Right cardiac atrium (tissue), 5 donors: ENCODE measurements at regions not wholly inside any gene's neighbourhood (a gene's known extent, or its start where the extent isn't known, plus 50 kb on each side); places are given as distances from the start of the nearest gene placed in this dataset.

ENCODE experiments used
- ATAC-seq, 2 donors: fragments of 200-7000 bp; cut with Tn5 transposase; one replicate each; pipeline versions ENCODE4 v1.8.0 to v1.9.1; 2020; ENCODE audit warnings: moderate library complexity in 2 of 2, mild to moderate bottlenecking in 1 of 2
- DNase-seq, 3 donors: peaks; one replicate each; pipeline ENCODE4 v3.0.0-alpha.2; 2020
- H3K27ac ChIP-seq: one replicate; pipeline ENCODE4 v1.5.1; 2013; ENCODE audit warnings: mild to moderate bottlenecking, low read length, control low read depth, moderate library complexity
- H3K27me3 ChIP-seq: one replicate; pipeline ENCODE4 v1.6.1; 2013; ENCODE audit not compliant: control insufficient read depth, insufficient read depth
- H3K4me1 ChIP-seq: one replicate; pipeline ENCODE4 v1.6.1; 2013; ENCODE audit warnings: low read length; ENCODE audit not compliant: control insufficient read depth, insufficient read depth
- H3K4me3 ChIP-seq: one replicate; pipeline ENCODE4 v1.5.1; 2013; ENCODE audit warnings: low read length, control low read depth
- H3K9me3 ChIP-seq: one replicate; pipeline ENCODE4 v1.6.1; 2013; ENCODE audit warnings: low read length; ENCODE audit not compliant: control insufficient read depth
- WGBS: extraction: QIAGEN DNeasy Blood & Tissue Kit; methylation state at CpG from one replicate; pipeline ENCODE4 v1.1.7; 2013; 5-methylcytosine and 5-hydroxymethylcytosine counted together
- intact Hi-C, 4 donors: fragments of 100-400 bp; cut with DNase I; formaldehyde crosslinking; loops; one replicate each; pipeline versions ENCODE4 v1.11.0 to v1.14.0; 2022 to 2023
- donor health status: healthy with polysubstance abuse.
- donor health status: DM: no; HTN: yes; CAD: no.
- donor health status: DM: no; HTN: no; CAD: no.
- donor health status: DM: no; HTN: yes; CAD: no; lungs with severe emphysema.
- donor health status: DM: yes; HTN: yes; CAD: no.

DNA sequence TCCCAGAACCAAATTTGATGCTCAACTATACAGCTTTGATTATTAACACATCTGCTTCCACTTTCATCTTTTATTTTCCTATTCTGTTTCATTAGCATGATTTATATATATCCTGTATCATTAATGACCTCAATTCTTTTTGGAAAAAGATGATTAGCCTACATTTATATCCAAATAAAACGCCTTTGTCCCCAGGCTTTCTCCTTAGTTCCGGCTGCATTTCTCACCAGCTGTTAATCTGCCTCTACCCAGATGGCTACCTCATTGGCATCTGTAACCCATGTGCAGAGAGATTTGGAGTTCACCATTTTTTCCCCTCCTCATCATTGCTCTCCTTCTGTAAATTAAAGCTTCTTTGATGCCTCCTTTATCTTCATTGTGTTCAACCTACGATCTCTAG, 336.8 kb upstream of the RGS6 start:
- Histone ChIP-seq H3K9me3 (no peaks in the 10 kb centered on the region), H3K27me3 (no peaks in the 10 kb centered on the region), H3K4me3 (no peak overlapping the region), H3K27ac (no peak overlapping the region), H3K4me1 (peaks cover 2% of the 10 kb centered on the region)
- intact Hi-C loops: no loop called here
- DNase-seq (no peak), ATAC-seq (no peak)
- WGBS: 93% methylated on average over 3 of the region's 3 CpGs

DNA sequence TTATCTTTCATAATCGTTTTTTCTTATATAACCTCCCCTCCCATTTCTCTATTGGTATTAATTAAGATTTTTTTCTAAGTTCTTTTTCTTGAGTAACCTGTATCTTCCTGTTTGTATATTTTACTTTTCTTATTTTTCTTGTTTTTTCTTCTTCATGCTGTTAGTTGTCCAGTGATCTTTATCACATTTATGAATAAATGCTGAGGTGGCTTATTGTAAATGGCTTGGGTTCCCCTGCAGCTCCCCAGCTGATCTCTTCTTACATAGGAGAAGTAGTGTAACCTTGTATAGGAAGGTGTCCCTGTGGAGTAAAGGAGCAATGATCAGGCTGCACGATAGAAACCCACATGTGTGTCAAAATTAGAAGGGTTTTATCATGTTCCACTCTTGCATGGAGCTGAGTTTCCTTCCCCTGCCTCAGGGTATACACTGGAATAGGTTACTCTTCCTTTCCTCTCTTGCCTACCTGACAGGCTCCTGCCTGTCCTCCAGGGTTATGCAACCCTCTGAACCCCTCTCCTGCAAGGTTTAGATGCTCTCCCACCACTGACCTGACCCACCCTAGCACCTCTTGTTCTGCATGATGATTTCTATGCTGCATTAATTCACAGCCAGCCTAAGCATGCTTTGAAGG, 334.8 kb upstream of the RGS6 start:
- no peaks in the 10 kb centered on the region for H3K27me3 ChIP-seq
- WGBS: 84% methylated on average over 2 of the region's 2 CpGs
- no peaks in the 10 kb centered on the region for H3K9me3 ChIP-seq
- DNase-seq: no peak
- intact Hi-C loops: no loop called here
- H3K27ac ChIP-seq: no peak overlapping the region
- no peak for ATAC-seq
- no peaks in the 10 kb centered on the region for H3K4me1 ChIP-seq
- no peak overlapping the region for H3K4me3 ChIP-seq

DNA sequence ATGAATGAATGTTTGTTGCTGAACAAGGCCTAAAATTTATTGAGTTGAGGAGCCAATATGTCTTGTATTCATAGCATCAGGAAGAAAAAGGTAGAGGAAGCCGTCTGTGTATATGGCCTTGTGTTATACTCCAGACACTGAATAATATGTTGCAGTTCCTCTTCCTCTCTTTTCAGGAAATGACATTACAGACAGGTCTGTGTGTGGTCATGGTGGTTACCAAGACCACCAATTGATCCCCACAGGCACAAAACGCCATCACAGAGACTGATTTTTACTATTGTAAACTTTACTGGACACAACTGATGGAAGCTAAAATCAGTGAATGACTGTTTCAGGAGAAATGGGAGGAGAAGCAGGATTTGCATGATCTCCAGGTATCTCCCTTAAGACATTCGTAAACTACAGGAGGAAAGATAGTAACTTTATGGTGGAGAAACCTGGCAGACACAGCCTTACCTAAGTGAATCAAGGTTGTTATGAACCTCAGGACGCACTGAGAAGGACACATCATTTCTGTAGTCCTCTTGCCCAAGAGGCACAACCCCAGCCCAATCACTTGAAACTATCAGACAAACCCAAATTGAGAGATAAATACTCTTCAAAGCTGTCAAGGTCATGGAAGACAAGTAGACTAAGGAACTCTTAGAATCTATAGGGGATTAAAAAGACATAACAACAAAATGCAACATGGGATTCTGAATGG, 334.1 kb upstream of the RGS6 start:
- DNase-seq: no peak
- Histone ChIP-seq H3K4me3 (no peak overlapping the region), H3K4me1 (no peaks in the 10 kb centered on the region), H3K27me3 (no peaks in the 10 kb centered on the region), H3K9me3 (no peaks in the 10 kb centered on the region), H3K27ac (no peak overlapping the region)
- no peak for ATAC-seq
- intact Hi-C loops: no loop called here
- WGBS: 90% methylated on average over 4 of the region's 4 CpGs

DNA sequence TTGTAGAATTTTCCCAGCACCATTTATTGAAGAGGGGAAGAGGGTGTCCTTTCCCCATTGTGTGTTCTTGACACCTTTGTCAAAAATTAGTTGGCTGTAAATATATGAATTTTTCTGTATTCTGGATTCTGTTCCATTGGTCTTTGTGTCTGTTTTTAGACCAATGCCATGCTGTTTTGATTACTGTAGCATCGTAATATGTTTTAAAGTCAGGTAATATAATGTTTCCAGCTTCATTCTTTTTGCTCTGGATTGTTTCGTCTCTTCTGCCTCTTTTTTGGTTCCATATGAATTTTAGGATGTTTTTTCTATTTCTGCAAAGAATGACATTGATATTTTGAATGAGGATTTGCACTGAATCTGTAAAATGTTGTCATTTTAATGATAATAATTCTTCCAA, 331.9 kb upstream of the RGS6 start:
- Histone ChIP-seq H3K27me3 (no peaks in the 10 kb centered on the region), H3K27ac (no peak overlapping the region), H3K4me3 (no peak overlapping the region), H3K4me1 (no peaks in the 10 kb centered on the region), H3K9me3 (no peaks in the 10 kb centered on the region)
- intact Hi-C loops: no loop called here
- 94% methylated on average over 2 of the region's 2 CpGs for whole genome bisulfite sequencing
- no peak for ATAC-seq
- DNase-seq: no peak

DNA sequence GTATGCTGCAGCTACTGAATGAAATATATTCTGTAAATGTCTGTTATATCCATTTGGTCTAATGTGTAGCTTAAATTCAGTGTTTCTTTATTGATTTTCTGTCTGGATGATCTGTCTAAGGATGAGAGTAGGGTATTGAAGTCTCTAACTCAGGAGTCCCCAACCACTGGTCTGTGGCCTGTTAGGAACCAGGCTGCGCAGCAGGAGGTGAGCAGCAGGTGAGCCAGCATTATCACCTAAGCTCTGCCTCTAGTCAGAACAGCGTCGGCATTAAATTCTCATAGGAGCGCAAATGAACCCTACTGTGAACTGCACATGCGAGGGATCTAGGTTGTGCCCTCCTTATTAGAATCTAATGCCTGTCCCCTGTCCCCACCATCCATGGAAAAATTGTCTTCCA, 329.7 kb upstream of the RGS6 start:
- no peak for DNase-seq
- Histone ChIP-seq H3K27me3 (no peaks in the 10 kb centered on the region), H3K9me3 (no peaks in the 10 kb centered on the region), H3K27ac (no peak overlapping the region), H3K4me1 (no peaks in the 10 kb centered on the region), H3K4me3 (no peak overlapping the region)
- ATAC-seq: no peak
- intact Hi-C loops: no loop called here
- 94% methylated on average over 5 of the region's 5 CpGs for WGBS

DNA sequence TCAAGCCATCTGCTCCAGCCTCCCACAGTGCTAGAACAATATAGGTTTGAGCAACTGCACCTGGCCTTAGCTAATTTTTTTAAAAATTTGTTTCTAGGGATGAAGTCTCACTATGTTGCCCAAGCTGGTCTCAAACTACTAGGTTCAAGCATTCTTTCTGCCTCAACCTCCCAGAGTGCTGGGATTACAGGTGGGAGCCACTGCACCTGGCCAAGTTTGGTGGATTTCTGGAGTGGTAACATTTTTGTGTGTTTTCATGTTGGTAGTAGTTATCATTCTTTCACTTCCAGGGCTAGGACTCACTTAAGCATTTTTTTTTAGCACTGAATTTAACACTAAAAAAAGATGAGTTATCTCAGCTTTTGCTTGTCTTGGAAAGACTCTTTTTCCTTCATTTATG, 328.0 kb upstream of the RGS6 start:
- DNase-seq: no peak
- no peaks in the 10 kb centered on the region for H3K9me3 ChIP-seq
- no peaks in the 10 kb centered on the region for H3K4me1 ChIP-seq
- H3K27ac ChIP-seq: no peak overlapping the region
- intact Hi-C loops: no loop called here
- ATAC-seq: no peak
- no peak overlapping the region for H3K4me3 ChIP-seq
- H3K27me3 ChIP-seq: no peaks in the 10 kb centered on the region

DNA sequence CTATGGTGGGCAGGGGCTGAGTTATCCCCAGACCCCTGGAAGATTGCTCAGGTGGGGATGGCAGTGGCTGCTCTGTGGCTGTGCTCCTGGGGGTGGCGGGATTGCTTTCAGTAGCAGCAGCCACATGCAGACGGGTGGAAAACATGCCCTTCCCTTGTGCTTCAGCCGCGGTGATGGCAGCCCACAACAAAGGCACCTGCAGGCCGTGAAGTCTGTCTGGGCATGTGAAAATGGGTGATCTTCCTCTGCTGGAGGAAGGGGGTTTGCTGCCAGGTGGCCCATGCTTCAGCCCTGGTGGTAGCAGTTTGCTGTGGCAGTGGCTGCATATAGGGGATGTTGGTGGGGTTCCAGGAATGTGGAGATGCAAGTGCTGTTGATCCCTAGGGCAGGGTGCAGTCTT, 326.2 kb upstream of the RGS6 start:
- no peaks in the 10 kb centered on the region for H3K4me1 ChIP-seq
- H3K4me3 ChIP-seq: no peak overlapping the region
- no peaks in the 10 kb centered on the region for H3K27me3 ChIP-seq
- DNase-seq (no peak), ATAC-seq (no peak)
- H3K9me3 ChIP-seq: no peaks in the 10 kb centered on the region
- no peak overlapping the region for H3K27ac ChIP-seq
- intact Hi-C loops: no loop called here
- WGBS: 98% methylated on average over 5 of the region's 5 CpGs

DNA sequence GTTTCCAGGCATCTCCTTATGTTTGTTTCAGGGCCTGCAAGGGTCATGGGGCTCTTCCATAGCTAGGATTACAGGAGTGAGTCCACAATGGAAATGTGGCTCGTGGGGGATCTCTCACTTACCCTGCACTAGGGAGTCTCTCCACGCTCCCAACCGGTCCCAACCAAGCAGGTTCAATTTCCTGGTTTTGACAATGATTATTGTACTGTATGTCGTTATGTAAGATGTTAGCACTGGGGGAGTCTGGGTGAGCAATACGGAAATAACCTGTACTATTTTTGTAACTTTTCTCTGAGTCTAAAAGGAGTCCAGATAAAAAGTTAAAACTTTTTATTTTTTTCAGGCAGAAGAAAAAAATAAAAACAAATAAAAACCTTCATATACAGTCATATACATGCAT, 325.7 kb upstream of the RGS6 start:
- WGBS: 73% methylated on average over 5 of the region's 5 CpGs
- ATAC-seq: no peak
- Histone ChIP-seq H3K9me3 (no peaks in the 10 kb centered on the region), H3K27me3 (no peaks in the 10 kb centered on the region), H3K4me3 (no peak overlapping the region), H3K27ac (no peak overlapping the region), H3K4me1 (no peaks in the 10 kb centered on the region)
- no peak for DNase-seq
- intact Hi-C loops: no loop called here

DNA sequence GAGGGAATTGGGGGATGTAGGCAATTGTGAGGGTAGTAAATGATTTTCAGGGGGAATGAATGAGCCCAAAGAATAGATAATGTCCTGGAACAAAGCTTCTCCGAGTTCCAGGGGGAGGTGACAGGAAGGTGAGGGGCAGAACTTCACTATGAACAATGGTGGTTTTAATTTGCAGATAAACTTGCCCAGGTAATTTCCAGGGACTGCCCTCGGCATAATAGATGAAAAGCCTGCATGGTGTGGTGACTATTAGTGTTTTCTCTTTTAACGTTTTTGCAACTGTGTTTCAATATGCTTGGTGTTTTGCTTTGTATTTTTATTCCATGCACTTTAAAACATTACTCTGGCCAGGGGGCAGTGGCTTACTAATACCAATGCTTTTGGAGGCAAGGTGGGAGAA, 325.2 kb upstream of the RGS6 start:
- H3K9me3 ChIP-seq: no peaks in the 10 kb centered on the region
- ATAC-seq (no peak), DNase-seq (no peak)
- WGBS: 73% methylated on average over 3 of the region's 3 CpGs
- no peaks in the 10 kb centered on the region for H3K4me1 ChIP-seq
- no peaks in the 10 kb centered on the region for H3K27me3 ChIP-seq
- H3K27ac ChIP-seq: no peak overlapping the region
- intact Hi-C loops: no loop called here
- H3K4me3 ChIP-seq: no peak overlapping the region

DNA sequence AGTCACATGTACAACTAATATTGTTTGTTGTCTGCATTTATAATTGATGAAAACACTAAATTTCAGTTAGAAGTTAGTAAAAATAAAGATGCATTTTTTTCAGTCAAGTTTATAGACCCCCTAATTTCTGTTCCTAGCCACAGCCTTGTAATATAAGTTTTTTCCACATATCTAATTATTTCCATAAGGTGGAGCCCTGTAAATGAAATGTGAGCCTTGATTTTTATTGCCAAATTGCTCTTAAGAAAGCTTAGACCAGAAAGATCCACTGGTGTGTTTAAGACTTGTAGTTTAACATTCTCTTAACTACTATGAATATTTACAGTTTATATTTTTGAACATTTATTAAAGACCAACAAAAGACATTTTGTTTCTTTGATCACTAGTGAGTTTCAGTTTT, 322.1 kb upstream of the RGS6 start:
- ATAC-seq (no peak), DNase-seq (no peak)
- no peaks in the 10 kb centered on the region for H3K4me1 ChIP-seq
- no peaks in the 10 kb centered on the region for H3K27me3 ChIP-seq
- no peak overlapping the region for H3K4me3 ChIP-seq
- H3K9me3 ChIP-seq: no peaks in the 10 kb centered on the region
- no peak overlapping the region for H3K27ac ChIP-seq
- intact Hi-C loops: no loop called here

DNA sequence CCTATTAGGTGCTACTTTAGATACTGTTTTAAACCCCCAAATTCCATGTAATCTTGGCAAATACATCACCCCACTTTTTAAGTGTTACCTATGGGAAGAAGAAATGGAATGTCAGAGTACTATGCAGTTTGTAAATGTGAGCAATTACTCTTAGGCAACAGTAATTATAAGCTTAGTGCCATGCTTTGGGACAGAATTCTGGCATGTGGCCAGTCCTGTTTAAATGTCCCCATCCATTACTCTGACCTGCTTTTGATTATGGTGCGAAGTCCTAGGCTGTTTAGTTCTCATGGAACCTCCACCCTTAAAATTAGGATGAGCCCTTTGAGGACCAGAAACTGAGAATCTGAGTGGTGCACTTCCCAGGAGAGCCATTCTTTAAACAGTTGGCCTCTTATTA, 321.4 kb upstream of the RGS6 start:
- no peak overlapping the region for H3K4me3 ChIP-seq
- WGBS: 87% methylated on average over 1 of the region's 1 CpG
- no peaks in the 10 kb centered on the region for H3K27me3 ChIP-seq
- intact Hi-C loops: no loop called here
- no peaks in the 10 kb centered on the region for H3K4me1 ChIP-seq
- no peaks in the 10 kb centered on the region for H3K9me3 ChIP-seq
- no peak for ATAC-seq
- H3K27ac ChIP-seq: no peak overlapping the region
- DNase-seq: no peak

DNA sequence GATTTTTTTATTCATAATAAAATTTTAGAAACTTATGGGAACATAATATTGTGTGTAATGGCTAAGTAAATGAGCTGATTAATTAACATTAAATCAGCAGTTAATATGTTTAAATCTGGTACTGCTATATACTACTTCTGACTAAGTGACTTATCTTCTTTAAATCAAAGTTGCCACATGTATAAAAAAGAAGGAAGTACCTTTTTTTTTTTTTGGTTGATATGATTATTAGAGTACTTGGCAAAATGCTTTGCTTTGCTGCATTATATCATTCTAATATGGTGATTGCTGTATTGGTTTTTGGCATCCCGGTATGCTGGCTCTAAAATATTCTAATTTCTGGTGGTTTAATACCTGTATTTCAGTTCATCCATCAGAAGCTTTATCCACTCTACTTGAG, 319.1 kb upstream of the RGS6 start:
- 92% methylated on average over 1 of the region's 1 CpG for WGBS
- no peak overlapping the region for H3K4me3 ChIP-seq
- intact Hi-C loops: no loop called here
- ATAC-seq (no peak), DNase-seq (no peak)
- no peak overlapping the region for H3K27ac ChIP-seq
- H3K9me3 ChIP-seq: no peaks in the 10 kb centered on the region
- H3K4me1 ChIP-seq: no peaks in the 10 kb centered on the region
- no peaks in the 10 kb centered on the region for H3K27me3 ChIP-seq
